ENCODE measurements at regions not wholly inside any gene's neighbourhood (a gene's known extent, or its start where the extent isn't known, plus 50 kb on each side); places are given as distances from the start of the nearest gene placed in this dataset.

DNA sequence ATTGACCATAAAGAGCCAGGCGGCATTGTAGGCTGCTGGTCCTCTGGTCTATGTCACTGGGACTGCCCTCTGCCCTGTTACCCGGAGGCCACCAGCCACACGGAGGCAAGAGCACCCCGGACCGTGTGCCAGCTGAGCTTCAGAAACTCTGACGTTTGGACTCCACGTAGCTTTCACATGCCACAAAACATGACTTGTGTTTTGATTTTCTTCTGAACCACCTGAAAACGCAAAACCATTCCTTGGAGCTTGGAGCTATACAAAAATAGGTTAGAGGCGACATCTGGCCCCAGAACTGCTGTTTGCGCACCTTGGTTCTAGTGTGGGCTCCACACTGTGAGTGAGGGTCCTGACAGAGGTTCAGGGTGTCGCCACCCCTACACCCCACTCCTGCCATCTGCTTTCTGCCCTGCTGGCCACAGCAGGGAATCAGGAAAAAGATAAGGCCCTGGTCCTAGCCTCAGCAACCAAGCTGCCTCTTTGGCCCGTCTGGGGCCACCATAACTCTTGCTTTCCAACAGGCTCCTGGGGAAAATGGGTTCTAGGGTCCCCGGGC lies 151.3 kb upstream of the IRX2 start:
- no peaks in the 10 kb centered on the region for H3K4me1 ChIP-seq (ENCODE audit: control insufficient read depth in 1 of 2, insufficient read depth in 2 of 2, low read length in 2 of 2)
- BruUV-seq (replicated peaks), result no TSS peak
- TF ChIP-seq ZNF274 (IDR thresholded peaks at IDR 0.05; ENCODE audit: low read depth, low read length) (no peak), EGR1 (IDR thresholded peaks at IDR 0.05; ENCODE audit: low read depth) (no peak)
- TF ChIP-seq, protein P1, sequence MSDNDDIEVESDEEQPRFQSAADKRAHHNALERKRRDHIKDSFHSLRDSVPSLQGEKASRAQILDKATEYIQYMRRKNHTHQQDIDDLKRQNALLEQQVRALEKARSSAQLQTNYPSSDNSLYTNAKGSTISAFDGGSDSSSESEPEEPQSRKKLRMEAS (IDR thresholded peaks at IDR 0.05), result no peak
- ChIA-PET CTCF (no interaction called here), POLR2A (no interaction called here), RAD21 (ENCODE audit: low non-redundant PET in 1 of 2, low total read pairs in 2 of 2, uncharacterized antibody in 2 of 2, unreplicated experiment in 2 of 2) (no interaction called here)
- DNase-seq (ENCODE audit: low read depth, low spot score) (no peak), ATAC-seq (no peak)
- H3K9me3 ChIP-seq (ENCODE audit: control insufficient read depth in 1 of 2, insufficient read depth in 1 of 2, low read depth in 1 of 2, low read length in 2 of 2), result peaks cover 0 to 31% of the 10 kb centered on the region in 2 experiments; a peak in 2 of 4 replicates
- no peaks in the 10 kb centered on the region for H4K20me1 ChIP-seq (ENCODE audit: insufficient read depth)
- no peak overlapping the region for H3K4me2 ChIP-seq (ENCODE audit: low read length)
- no peak overlapping the region for H3K4me3 ChIP-seq (replicated peaks in 1 of 2; ENCODE audit: low read depth in 1 of 2, low read length in 2 of 2)
- no peaks in the 10 kb centered on the region for H3K27me3 ChIP-seq (ENCODE audit: insufficient read depth, low read length)
- H3K9me2 ChIP-seq (ENCODE audit: insufficient read depth), result no peaks in the 10 kb centered on the region
- H2AFZ ChIP-seq (ENCODE audit: low read depth, low read length, poor library complexity, severe bottlenecking), result no peak overlapping the region
- H3K27ac ChIP-seq (ENCODE audit: low read depth, low read length), result no peak overlapping the region
- H3K36me3 ChIP-seq (ENCODE audit: control insufficient read depth in 1 of 2, insufficient read depth in 2 of 2, low read length in 2 of 2), result no peaks in the 10 kb centered on the region
- H3K9ac ChIP-seq (ENCODE audit: low read length), result no peak overlapping the region
- H3K79me2 ChIP-seq (ENCODE audit: insufficient read depth, low read length), result no peaks in the 10 kb centered on the region
- intact Hi-C loops (cut with micrococcal nuclease), result no loop called here

DNA sequence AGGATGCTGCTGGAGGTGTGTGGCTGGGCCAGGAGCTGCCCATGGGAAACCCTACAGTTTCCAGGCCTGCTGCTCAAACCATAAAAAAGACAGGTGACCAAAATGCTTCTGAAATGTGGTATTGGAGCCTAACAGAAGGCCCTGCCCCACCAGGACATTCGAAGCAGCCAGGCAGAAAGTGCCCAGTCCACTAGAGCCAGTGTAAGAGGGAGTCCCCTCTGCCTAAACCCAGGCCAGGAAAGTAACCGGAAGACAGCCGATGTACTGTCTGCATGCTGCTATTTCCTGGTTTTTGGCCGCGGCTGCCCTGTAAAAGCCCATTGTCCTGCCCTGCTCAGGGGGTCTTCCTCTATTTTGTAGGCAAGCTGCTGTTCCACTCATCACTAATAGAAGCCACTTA lies 150.7 kb upstream of the IRX2 start:
- H3K9me2 ChIP-seq (ENCODE audit: insufficient read depth), result no peaks in the 10 kb centered on the region
- BruUV-seq (replicated peaks), result no TSS peak
- H3K36me3 ChIP-seq (ENCODE audit: control insufficient read depth in 1 of 2, insufficient read depth in 2 of 2, low read length in 2 of 2), result no peaks in the 10 kb centered on the region
- intact Hi-C loops (cut with micrococcal nuclease), result no loop called here
- H3K4me1 ChIP-seq (ENCODE audit: control insufficient read depth in 1 of 2, insufficient read depth in 2 of 2, low read length in 2 of 2), result no peaks in the 10 kb centered on the region
- no peaks in the 10 kb centered on the region for H3K79me2 ChIP-seq (ENCODE audit: insufficient read depth, low read length)
- peaks cover 0 to 31% of the 10 kb centered on the region in 2 experiments; a peak in 2 of 4 replicates for H3K9me3 ChIP-seq (ENCODE audit: control insufficient read depth in 1 of 2, insufficient read depth in 1 of 2, low read depth in 1 of 2, low read length in 2 of 2)
- ChIA-PET RAD21 (ENCODE audit: low non-redundant PET in 1 of 2, low total read pairs in 2 of 2, uncharacterized antibody in 2 of 2, unreplicated experiment in 2 of 2) (no interaction called here), POLR2A (no interaction called here), CTCF (no interaction called here)
- DNase-seq (ENCODE audit: low read depth, low spot score) (no peak), ATAC-seq (no peak)
- no peak for TF ChIP-seq CBX3 (IDR thresholded peaks at IDR 0.05; ENCODE audit: low read depth)
- no peak for TF ChIP-seq RAD21 (IDR thresholded peaks at IDR 0.05; ENCODE audit: low read depth)
- no peak for TF ChIP-seq FOSL1 (IDR thresholded peaks at IDR 0.05; ENCODE audit: low read depth)
- no peak for TF ChIP-seq SRF (IDR thresholded peaks at IDR 0.05; ENCODE audit: low read depth)
- TF ChIP-seq, protein P1 (IDR thresholded peaks at IDR 0.05), result no peak
- TF ChIP-seq ZNF274 (IDR thresholded peaks at IDR 0.05; ENCODE audit: low read depth, low read length), result no peak
- TF ChIP-seq POLR2AphosphoS5 (IDR thresholded peaks at IDR 0.05; ENCODE audit: low read depth, low read length), result no peak
- no peak for TF ChIP-seq SP1 (IDR thresholded peaks at IDR 0.05; ENCODE audit: low read depth)
- TF ChIP-seq YY1 (IDR thresholded peaks at IDR 0.05; ENCODE audit: extremely low read depth, insufficient replicate concordance, low read depth, low read length), result no peak
- TF ChIP-seq ZBTB33 (IDR thresholded peaks at IDR 0.05; ENCODE audit: extremely low read depth, insufficient replicate concordance, low read length), result no peak
- TF ChIP-seq ELF1 (IDR thresholded peaks at IDR 0.05; ENCODE audit: borderline replicate concordance, low read depth), result no peak
- H3K4me2 ChIP-seq (ENCODE audit: low read length), result no peak overlapping the region
- no peaks in the 10 kb centered on the region for H4K20me1 ChIP-seq (ENCODE audit: insufficient read depth)
- H3K9ac ChIP-seq (ENCODE audit: low read length), result no peak overlapping the region
- H3K27ac ChIP-seq (ENCODE audit: low read depth, low read length), result no peak overlapping the region
- no peaks in the 10 kb centered on the region for H3K27me3 ChIP-seq (ENCODE audit: insufficient read depth, low read length)
- no peak overlapping the region for H3K4me3 ChIP-seq (replicated peaks in 1 of 2; ENCODE audit: low read depth in 1 of 2, low read length in 2 of 2)
- H2AFZ ChIP-seq (ENCODE audit: low read depth, low read length, poor library complexity, severe bottlenecking), result no peak overlapping the region
